Natural killer cell (primary cell): ENCODE measurements at regions not wholly inside any gene's neighbourhood (a gene's known extent, or its start where the extent isn't known, plus 50 kb on each side); places are given as distances from the start of the nearest gene placed in this dataset.

Experiments used
- ATAC-seq, 3 donors: fragments of 150-1000 bp in 2 of 3; fragments of 200-7000 bp in 1 of 3; cut with Tn5 transposase; 1 replicate in 1 of 3; 2 replicates in 2 of 3; pipeline ENCODE4 v1.10.0; 2021; ENCODE audit warnings: mild to moderate bottlenecking in 2 of 3, moderate library complexity in 2 of 3
- DNase-seq, 2 donors: peaks; one replicate each; pipeline versions ENCODE4 v3.0.0 to v3.0.0-alpha.2; 2013 to 2021; ENCODE audit warnings: mixed read lengths in 1 of 2
- H3K27ac ChIP-seq: one replicate; pipeline ENCODE4 v1.5.1; 2013; ENCODE audit warnings: mild to moderate bottlenecking, low read length
- H3K27me3 ChIP-seq: one replicate; pipeline ENCODE4 v1.6.1; 2013; ENCODE audit warnings: low read length; ENCODE audit not compliant: control insufficient read depth, insufficient read depth
- H3K36me3 ChIP-seq: one replicate; pipeline ENCODE4 v1.6.1; 2013; ENCODE audit warnings: low read length; ENCODE audit not compliant: control insufficient read depth, insufficient read depth
- H3K4me1 ChIP-seq: one replicate; pipeline ENCODE4 v1.6.1; 2013; ENCODE audit warnings: low read length; ENCODE audit not compliant: control insufficient read depth, insufficient read depth
- H3K4me3 ChIP-seq: one replicate; pipeline ENCODE4 v1.5.1; 2013; ENCODE audit warnings: low read length
- H3K9me3 ChIP-seq: one replicate; pipeline ENCODE4 v1.6.1; 2013; ENCODE audit warnings: low read length; ENCODE audit not compliant: control insufficient read depth, insufficient read depth
- H3K27ac Mint-ChIP-seq, 2 donors: one replicate each; pipeline ENCODE4 v1.8.0; 2022; ENCODE audit warnings: mild to moderate bottlenecking in 2 of 2, mixed read lengths in 2 of 2, moderate library complexity in 1 of 2
- H3K27me3 Mint-ChIP-seq, 2 donors: one replicate each; pipeline ENCODE4 v1.8.0; 2022; ENCODE audit warnings: low read depth in 2 of 2, mixed read lengths in 2 of 2
- H3K36me3 Mint-ChIP-seq: one replicate; pipeline ENCODE4 v1.8.0; 2022; ENCODE audit warnings: mixed read lengths
- H3K4me1 Mint-ChIP-seq, 2 donors: one replicate each; pipeline ENCODE4 v1.8.0; 2022; ENCODE audit warnings: mixed read lengths in 2 of 2
- H3K4me3 Mint-ChIP-seq: one replicate; pipeline ENCODE4 v1.8.0; 2022; ENCODE audit warnings: mild to moderate bottlenecking, moderate library complexity, mixed read lengths
- H3K9me3 Mint-ChIP-seq, 2 donors: one replicate each; pipeline ENCODE4 v1.8.0; 2022; ENCODE audit warnings: mixed read lengths in 2 of 2
- WGBS: methylation state at CpG from one replicate; pipeline ENCODE4 v1.1.7; 2013; ENCODE audit warnings: missing lambda C conversion rate; ENCODE audit not compliant: insufficient coverage; 5-methylcytosine and 5-hydroxymethylcytosine counted together
- intact Hi-C: fragments of 100-400 bp; cut with micrococcal nuclease; formaldehyde crosslinking; loops from one replicate; pipeline ENCODE4 v1.14.2; 2022
- TF ChIP-seq, protein P1 (sequence below): fragments of 200-600 bp; IDR thresholded peaks from one replicate; pipeline ENCODE4 v1.8.0; 2022; ENCODE audit warnings: antibody characterized with exemption

GRCh38 chr13:95451656-95452055 lies 100.9 kb upstream of the CLDN10 start:
- intact Hi-C loops, result no loop called here
- Histone ChIP-seq H3K27me3 (no peaks in the 10 kb centered on the region), H3K27ac (no peak overlapping the region), H3K9me3 (no peaks in the 10 kb centered on the region), H3K4me3 (no peak overlapping the region), H3K4me1 (no peaks in the 10 kb centered on the region), H3K36me3 (no peaks in the 10 kb centered on the region)
- 91% methylated on average over 2 of the region's 2 CpGs for WGBS
- H3K27me3 Mint-ChIP-seq, result peaks cover 0 to 9% of the 10 kb centered on the region in 2 donors
- ATAC-seq (no peak), DNase-seq (no peak)
- no peak overlapping the region for H3K27ac Mint-ChIP-seq
- peaks cover 4 to 5% of the 10 kb centered on the region in 2 donors for H3K4me1 Mint-ChIP-seq
- no peak overlapping the region for H3K4me3 Mint-ChIP-seq
- no peaks in the 10 kb centered on the region for H3K9me3 Mint-ChIP-seq
- no peaks in the 10 kb centered on the region for H3K36me3 Mint-ChIP-seq
- TF ChIP-seq, protein P1, sequence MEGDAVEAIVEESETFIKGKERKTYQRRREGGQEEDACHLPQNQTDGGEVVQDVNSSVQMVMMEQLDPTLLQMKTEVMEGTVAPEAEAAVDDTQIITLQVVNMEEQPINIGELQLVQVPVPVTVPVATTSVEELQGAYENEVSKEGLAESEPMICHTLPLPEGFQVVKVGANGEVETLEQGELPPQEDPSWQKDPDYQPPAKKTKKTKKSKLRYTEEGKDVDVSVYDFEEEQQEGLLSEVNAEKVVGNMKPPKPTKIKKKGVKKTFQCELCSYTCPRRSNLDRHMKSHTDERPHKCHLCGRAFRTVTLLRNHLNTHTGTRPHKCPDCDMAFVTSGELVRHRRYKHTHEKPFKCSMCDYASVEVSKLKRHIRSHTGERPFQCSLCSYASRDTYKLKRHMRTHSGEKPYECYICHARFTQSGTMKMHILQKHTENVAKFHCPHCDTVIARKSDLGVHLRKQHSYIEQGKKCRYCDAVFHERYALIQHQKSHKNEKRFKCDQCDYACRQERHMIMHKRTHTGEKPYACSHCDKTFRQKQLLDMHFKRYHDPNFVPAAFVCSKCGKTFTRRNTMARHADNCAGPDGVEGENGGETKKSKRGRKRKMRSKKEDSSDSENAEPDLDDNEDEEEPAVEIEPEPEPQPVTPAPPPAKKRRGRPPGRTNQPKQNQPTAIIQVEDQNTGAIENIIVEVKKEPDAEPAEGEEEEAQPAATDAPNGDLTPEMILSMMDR, result no peak

DNA sequence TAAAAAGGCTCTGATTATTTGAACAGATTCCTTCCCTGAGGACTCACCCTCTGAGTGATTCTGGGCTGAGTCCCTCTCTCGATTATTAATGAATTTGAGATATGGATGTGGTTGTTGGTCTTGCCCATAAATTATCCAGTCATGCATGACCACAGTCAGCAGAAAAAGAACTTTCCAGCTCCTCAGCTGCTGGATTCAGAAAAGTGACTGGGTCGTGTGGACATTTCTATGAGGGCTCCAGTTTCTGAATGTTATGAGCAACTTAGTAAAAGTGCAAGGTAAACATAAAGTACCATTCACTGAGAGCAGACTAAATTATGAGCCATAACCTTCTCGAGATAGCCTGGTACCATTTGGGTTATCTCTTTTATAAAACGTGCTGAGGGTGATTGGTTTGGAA lies 100.1 kb upstream of the CLDN10 start:
- Histone ChIP-seq H3K4me3 (no peak overlapping the region), H3K36me3 (no peaks in the 10 kb centered on the region), H3K4me1 (no peaks in the 10 kb centered on the region), H3K9me3 (no peaks in the 10 kb centered on the region), H3K27ac (no peak overlapping the region), H3K27me3 (no peaks in the 10 kb centered on the region)
- ATAC-seq, result no peak
- Mint-ChIP-seq H3K4me3 (no peak overlapping the region), H3K27ac (no peak overlapping the region), H3K36me3 (no peaks in the 10 kb centered on the region), H3K27me3 (peaks cover 0 to 9% of the 10 kb centered on the region in 2 donors), H3K4me1 (peaks cover 11 to 12% of the 10 kb centered on the region in 2 donors), H3K9me3 (no peaks in the 10 kb centered on the region)
- TF ChIP-seq, protein P1, result no peak
- DNase-seq, result no peak
- 33% methylated on average over 2 of the region's 4 CpGs for WGBS
- intact Hi-C loops, result no loop called here

GRCh38 chr13:95455782-95456181 lies 96.7 kb upstream of the CLDN10 start:
- peaks cover 0 to 2% of the 10 kb centered on the region in 2 donors for H3K27me3 Mint-ChIP-seq

DNA sequence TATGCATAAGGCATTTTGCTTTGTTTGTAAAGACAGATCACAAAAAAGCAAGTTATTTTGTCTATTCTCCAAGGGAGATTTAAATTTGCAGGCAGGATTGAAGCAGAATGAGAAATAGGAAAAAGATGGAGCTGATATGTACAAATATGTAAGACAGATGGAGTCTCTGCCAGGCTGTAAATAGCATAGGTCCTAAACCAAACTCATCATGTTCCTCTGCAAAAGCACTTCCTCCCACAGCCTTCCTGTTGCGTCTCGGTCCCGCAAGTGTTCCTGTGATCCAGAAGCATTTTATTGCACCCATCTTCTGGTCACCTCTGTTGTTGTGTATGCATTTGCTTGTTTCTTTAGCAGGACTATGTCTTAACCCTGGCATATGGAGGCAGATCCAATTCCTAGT lies 95.7 kb upstream of the CLDN10 start:
- peak in 1 of 2 donors; percentile 6 for DNase-seq
- peak overlapping the region in 1 of 2 donors; percentile 6 for H3K27ac Mint-ChIP-seq
- Histone ChIP-seq H3K9me3 (peaks cover 6% of the 10 kb centered on the region), H3K4me3 (no peak overlapping the region), H3K4me1 (no peaks in the 10 kb centered on the region), H3K27me3 (no peaks in the 10 kb centered on the region), H3K27ac (no peak overlapping the region), H3K36me3 (no peaks in the 10 kb centered on the region)
- H3K9me3 Mint-ChIP-seq, result peaks cover 5 to 6% of the 10 kb centered on the region in 2 donors
- H3K4me1 Mint-ChIP-seq, result peaks cover 12 to 13% of the 10 kb centered on the region in 2 donors
- peak in 1 of 3 donors; percentile 34 for ATAC-seq
- intact Hi-C loops, result no loop called here
- no peak overlapping the region for H3K4me3 Mint-ChIP-seq
- peaks cover 11% of the 10 kb centered on the region for H3K36me3 Mint-ChIP-seq
- WGBS, result 0% methylated on average over 3 of the region's 3 CpGs
- H3K27me3 Mint-ChIP-seq, result no peaks in the 10 kb centered on the region
- TF ChIP-seq, protein P1, result no peak

More at GRCh38 chr13:95455782-95456181, 96.7 kb upstream of the CLDN10 start:
- Histone ChIP-seq H3K27ac (no peak overlapping the region), H3K4me1 (no peaks in the 10 kb centered on the region), H3K27me3 (no peaks in the 10 kb centered on the region), H3K9me3 (peaks cover 6% of the 10 kb centered on the region), H3K4me3 (no peak overlapping the region), H3K36me3 (no peaks in the 10 kb centered on the region)
- H3K4me1 Mint-ChIP-seq, result peaks cover 12 to 13% of the 10 kb centered on the region in 2 donors
- ATAC-seq (no peak), DNase-seq (no peak)
- H3K9me3 Mint-ChIP-seq, result peaks cover 5 to 6% of the 10 kb centered on the region in 2 donors
- no peak overlapping the region for H3K27ac Mint-ChIP-seq
- intact Hi-C loops, result no loop called here
- WGBS, result no CpG with 5 or more reads among the region's 1 CpG
- no peak overlapping the region for H3K4me3 Mint-ChIP-seq
- H3K36me3 Mint-ChIP-seq, result peaks cover 11% of the 10 kb centered on the region
- TF ChIP-seq, protein P1, result no peak
